SK-N-SH treated with all-trans-retinoic acid at 6 μM for 48 hours (cell line): ENCODE measurements at regions not wholly inside any gene's neighbourhood (a gene's known extent, or its start where the extent isn't known, plus 50 kb on each side); places are given as distances from the start of the nearest gene placed in this dataset.
"Not testable (repeated sequence)": the region's sequence is repeated elsewhere in the genome, so short reads cannot be mapped to it uniquely, and the experiment has no call there.

Experiments
- ATAC-seq: fragments of 200-7000 bp; cut with Tn5 transposase; 3 replicates; pipeline ENCODE4 v1.9.1; 2020; ENCODE audit warnings: mild to moderate bottlenecking, moderate library complexity

- peak; percentile 14; the same call in 1 of the 3 replicates for ATAC-seq
Observed at GRCh38 chr1:234808459-234808858, 198.5 kb upstream of the IRF2BP2 start.

DNA sequence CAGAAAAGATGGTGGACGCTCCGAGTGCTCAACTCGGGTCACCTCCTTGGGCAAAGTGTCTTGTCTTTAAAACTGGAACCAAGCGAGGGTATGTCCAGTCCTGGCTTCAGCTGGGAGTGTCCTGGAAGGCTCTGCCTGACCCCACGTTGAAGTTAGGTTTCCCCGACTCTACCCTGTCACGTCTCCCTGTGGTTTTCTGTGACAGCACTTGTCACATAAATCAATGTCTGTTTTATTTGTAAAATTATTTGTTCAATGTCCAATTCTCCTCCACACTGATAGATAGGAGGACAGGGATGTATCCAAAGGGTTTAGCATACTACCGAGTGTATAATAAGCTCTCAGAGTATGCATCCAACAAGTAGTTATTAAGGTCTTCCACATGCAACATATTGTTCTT lies 197.7 kb upstream of the IRF2BP2 start:
- not testable (repeated sequence) for ATAC-seq

DNA sequence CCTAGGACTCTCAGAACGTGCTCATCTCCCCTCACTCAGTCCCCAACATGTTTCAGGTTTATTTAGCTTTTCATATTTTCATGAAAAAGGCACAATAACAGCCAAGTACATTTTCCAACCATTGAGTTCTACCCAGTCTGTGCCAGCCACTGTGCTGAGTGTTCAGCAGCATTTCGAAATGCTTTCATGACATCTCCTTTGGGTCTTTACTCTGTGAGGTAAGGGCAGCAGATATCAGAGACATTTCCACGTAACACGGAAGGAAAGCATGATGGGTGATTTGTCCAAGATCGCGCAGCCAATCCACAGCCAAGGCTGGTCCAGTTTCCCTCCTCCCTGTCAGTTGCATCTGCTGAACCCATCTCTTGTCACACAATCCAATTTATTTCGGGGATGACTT lies 192.6 kb upstream of the IRF2BP2 start:
- not testable (repeated sequence) for ATAC-seq

GRCh38 chr1:234801636-234802035 lies 191.7 kb upstream of the IRF2BP2 start:
- ATAC-seq = not testable (repeated sequence)

DNA sequence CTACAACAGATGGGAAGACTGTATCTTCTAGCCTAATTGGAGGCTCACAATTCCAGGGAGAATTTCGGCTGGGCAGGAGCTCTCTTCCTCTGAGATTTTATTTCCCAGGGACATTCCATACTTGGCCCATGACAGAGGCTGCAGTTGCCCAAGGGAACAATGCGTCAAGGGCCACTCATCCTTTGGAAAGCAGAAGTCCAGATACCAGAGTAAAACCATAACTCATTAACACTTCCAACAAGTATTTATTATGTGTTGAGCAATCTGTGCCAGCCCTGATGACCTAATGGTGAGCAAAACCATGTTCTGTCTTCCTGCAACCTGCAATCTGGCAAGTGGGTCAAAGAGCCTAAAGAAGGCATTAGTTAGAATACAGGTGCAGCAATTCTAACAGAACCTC lies 191.2 kb upstream of the IRF2BP2 start:
- not testable (repeated sequence) for ATAC-seq

DNA sequence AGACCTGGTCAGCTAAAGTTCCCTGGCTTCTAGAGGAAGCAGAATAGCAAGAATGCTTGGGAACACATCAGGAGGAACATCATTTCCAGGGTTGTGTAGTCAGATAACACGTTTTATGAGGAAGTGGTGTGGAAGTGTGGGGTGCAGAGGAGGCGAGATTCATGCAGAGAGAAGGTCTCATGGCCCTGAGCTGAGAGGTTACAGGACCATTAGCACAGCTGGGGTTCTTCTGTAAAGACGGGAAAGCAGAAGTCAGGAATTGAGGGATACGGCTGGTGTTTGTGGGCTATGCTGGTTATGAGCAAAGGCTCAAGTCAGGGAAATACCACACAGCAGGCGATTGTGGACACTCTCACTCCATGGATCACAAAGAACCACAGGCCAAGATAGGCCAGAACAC lies 190.6 kb upstream of the IRF2BP2 start:
- ATAC-seq = not testable (repeated sequence)

GRCh38 chr1:234799021-234799689 lies 189.2 kb upstream of the IRF2BP2 start:
- not testable (repeated sequence) for ATAC-seq

GRCh38 chr1:234797216-234797615 lies 187.2 kb upstream of the IRF2BP2 start:
- ATAC-seq = not testable (repeated sequence)

DNA sequence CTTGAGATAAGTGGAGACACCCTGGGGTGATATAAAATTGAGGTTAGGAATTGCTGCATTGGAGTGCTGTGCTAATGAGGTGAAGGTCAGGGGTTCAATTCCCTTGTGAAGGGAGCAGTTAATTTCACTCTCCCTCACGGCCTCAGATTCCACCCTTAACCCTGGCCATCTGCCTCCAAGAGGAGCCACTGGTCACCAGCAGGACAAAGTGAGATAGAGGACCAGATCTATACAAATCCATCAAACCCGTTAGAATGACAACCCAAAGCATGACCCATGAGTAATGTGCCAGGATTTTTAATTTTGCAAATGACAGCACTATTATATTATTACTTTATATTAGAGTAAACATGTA lies 186.4 kb upstream of the IRF2BP2 start:
- ATAC-seq = not testable (repeated sequence)

DNA sequence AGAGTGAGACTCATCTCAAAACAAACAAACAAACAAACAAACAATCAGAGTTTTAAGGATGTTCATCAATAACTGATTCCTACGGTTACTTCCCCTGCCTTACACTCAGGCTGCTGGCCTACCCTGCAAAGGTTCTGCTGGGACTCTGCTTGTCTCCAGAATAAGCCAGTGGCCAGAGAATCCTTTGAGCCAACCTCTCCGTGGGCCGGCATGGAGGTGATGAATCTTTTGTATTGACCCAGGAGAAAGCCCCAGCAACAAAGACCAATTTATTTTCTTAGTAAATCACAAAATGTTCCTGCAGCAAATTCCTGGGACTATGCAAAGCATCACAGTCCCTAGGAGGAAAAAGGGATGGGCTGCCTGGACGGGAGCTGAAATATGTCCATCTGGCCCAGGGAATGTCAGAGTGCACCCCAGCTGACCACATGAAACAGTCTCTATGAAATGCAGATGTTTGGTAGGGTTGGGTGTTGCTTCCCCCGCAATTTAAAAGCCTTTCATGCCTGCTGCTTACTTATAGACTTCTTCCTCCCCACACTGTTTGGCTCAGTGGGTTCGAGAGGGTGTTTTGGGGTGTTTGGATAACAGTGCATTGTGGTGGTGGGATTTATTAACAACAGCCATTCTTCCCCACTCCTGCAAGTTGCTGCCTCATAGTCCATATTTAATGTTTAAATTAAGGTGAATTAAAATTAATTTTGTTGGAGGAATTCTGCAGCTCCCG lies 185.9 kb upstream of the IRF2BP2 start:
- ATAC-seq = not testable (repeated sequence)

GRCh38 chr1:234795007-234795406 lies 185.0 kb upstream of the IRF2BP2 start:
- not testable (repeated sequence) for ATAC-seq

GRCh38 chr1:234794452-234794851 lies 184.5 kb upstream of the IRF2BP2 start:
- not testable (repeated sequence) for ATAC-seq

- not testable (repeated sequence) for ATAC-seq
Observed at GRCh38 chr1:234793924-234794323, 183.9 kb upstream of the IRF2BP2 start.

DNA sequence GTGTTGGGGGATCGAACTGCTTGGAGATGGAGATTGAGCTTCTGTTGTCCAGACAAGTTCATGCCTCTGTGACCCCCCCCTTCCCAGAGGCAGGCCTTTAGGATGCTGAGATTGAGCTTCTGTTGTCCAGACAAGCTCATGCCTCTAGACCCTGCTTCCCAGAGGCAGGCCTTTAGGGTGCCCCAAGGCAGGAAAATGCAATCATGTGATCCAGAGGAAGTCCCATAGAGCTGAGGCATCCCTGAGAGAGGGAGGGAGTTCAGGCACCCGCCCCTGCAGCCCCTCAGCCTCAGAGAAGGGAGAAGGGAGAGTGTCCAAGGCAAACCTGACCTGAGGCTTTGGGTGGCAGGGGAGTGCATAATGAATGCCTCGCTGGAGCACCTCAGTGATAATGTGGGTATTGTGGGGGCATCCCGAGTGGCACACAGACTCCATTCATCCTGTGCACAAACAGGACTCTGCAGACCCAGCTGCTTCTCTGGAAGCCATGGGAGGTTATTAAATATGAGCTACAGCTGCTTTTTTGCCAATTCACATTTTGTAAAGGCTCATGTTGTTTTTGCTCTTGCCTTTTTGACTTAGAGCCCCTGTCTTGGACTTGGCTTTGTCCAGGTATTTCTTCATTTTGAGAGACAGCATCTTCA lies 182.4 kb upstream of the IRF2BP2 start:
- ATAC-seq = not testable (repeated sequence)

- ATAC-seq = not testable (repeated sequence)
Observed at GRCh38 chr1:234791615-234792014, 181.6 kb upstream of the IRF2BP2 start.

DNA sequence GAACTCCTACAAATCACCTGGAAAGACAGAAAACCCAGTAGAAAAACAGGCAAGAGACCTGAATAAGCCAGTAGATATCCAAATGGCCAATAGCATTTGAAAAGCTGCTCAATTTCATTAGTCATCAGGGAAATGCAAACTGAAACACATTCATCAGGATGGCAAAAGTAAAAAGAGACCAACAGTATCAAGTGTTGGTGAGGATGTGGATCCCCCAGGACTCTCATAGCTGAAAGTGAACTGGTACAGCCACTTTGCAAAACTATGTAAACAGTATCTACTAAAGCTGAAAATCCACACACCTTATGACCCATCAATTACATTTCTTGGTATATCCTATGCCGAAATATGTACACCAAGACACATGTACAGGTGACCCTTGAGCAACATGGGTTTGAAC lies 180.4 kb upstream of the IRF2BP2 start:
- not testable (repeated sequence) for ATAC-seq

GRCh38 chr1:234787011-234787584 lies 177.1 kb upstream of the IRF2BP2 start:
- ATAC-seq = not testable (repeated sequence)

GRCh38 chr1:234785922-234786321 lies 175.9 kb upstream of the IRF2BP2 start:
- not testable (repeated sequence) for ATAC-seq

DNA sequence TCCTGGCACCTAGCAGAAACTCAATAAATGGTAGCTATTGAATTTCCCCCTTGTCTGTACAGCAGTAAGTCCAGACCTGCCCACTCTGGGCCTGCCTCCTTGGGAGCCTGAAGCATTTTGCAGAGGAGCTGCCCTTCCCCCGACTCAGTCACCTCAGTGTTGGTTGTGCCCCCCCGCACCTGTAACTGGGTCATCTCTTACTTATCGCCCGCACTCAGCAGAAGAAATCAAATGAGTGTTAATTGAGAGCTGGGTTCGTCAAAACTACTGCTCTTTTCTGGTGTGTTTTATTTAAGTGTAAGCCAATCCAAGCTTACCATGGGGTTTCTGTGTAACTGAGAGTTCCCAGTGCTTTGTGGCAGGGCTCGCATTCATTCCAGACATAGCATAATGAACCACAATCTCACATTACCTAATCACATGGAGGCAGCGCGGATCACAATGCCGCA lies 175.5 kb upstream of the IRF2BP2 start:
- ATAC-seq = peak; percentile 50

GRCh38 chr1:234784108-234784507 lies 174.1 kb upstream of the IRF2BP2 start:
- not testable (repeated sequence) for ATAC-seq
